Adrenal gland (tissue), 5 donors: ENCODE measurements at regions not wholly inside any gene's neighbourhood (a gene's known extent, or its start where the extent isn't known, plus 50 kb on each side); places are given as distances from the start of the nearest gene placed in this dataset.

Experiments
- CTCF ChIP-seq, 6 experiments: fragments of 450-650 bp in 4 of 6; fragments of 200-600 bp in 2 of 6; sonication (generic) in 1 of 6; IDR thresholded peaks; 1 replicate in 5 of 6; 2 replicates in 1 of 6; pipeline versions ENCODE4 v1.5.1 to v1.8.0; 2016 to 2021; ENCODE audit warnings: antibody characterized with exemption in 6 of 6, mild to moderate bottlenecking in 2 of 6, moderate library complexity in 1 of 6
- POLR2A ChIP-seq, 2 donors: fragments of 450-650 bp; IDR thresholded peaks; one replicate each; pipeline ENCODE4 v1.6.1; 2017; ENCODE audit warnings: antibody characterized with exemption in 2 of 2, mild to moderate bottlenecking in 2 of 2, moderate library complexity in 1 of 2
- donor health status: DM: no; HTN: no; CAD: no.

DNA sequence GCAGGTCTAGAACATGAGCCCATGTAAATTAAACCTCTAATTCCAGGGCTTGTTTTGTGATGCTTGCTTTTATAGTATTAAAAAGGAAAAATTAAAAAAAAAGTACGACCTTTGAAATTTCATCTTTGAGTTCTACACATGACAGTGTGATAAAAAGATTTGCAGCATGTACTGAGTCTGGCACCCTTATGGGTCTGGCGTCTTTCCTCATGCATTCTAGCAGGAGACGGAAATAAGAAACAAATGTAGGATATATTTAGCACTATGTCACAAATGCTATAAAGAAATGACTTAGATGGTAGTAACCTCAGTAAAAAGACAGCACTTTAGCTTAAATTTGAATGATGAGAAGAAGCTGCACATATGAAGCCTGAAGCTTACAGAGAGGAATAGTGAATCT lies 1474.3 kb upstream of the CDH6 start:
- TF ChIP-seq CTCF (IDR thresholded peaks at IDR 0.05) = no peak
- TF ChIP-seq POLR2A (IDR thresholded peaks at IDR 0.05) = no peak
